Mucosa of stomach (tissue), 1 donor: ENCODE measurements at regions not wholly inside any gene's neighbourhood (a gene's known extent, or its start where the extent isn't known, plus 50 kb on each side); places are given as distances from the start of the nearest gene placed in this dataset.

ENCODE experiments used
- H3K27me3 ChIP-seq: one replicate; pipeline ENCODE4 v1.7.0; 2013; ENCODE audit warnings: mild to moderate bottlenecking, low read length; ENCODE audit not compliant: control insufficient read depth, insufficient read depth
- H3K36me3 ChIP-seq: one replicate; pipeline ENCODE4 v1.7.0; 2013; ENCODE audit warnings: low read length; ENCODE audit not compliant: control insufficient read depth, insufficient read depth
- H3K4me1 ChIP-seq: one replicate; pipeline ENCODE4 v1.7.0; 2013; ENCODE audit warnings: mild to moderate bottlenecking, low read length; ENCODE audit not compliant: control insufficient read depth, insufficient read depth
- H3K4me3 ChIP-seq: one replicate; pipeline ENCODE4 v1.7.0; 2013; ENCODE audit warnings: low read length
- H3K9ac ChIP-seq: one replicate; pipeline ENCODE4 v1.7.0; 2013; ENCODE audit warnings: mild to moderate bottlenecking, low read length, moderate library complexity
- H3K9me3 ChIP-seq: one replicate; pipeline ENCODE4 v1.7.0; 2013; ENCODE audit warnings: mild to moderate bottlenecking, low read length, moderate library complexity; ENCODE audit not compliant: control insufficient read depth
- donor health status: Pancreatic carcinoma.

- Histone ChIP-seq H3K9me3 (no peaks in the 10 kb centered on the region), H3K27me3 (peaks cover 21% of the 10 kb centered on the region), H3K4me1 (peaks cover 14% of the 10 kb centered on the region), H3K9ac (no peak overlapping the region), H3K4me3 (no peak overlapping the region), H3K36me3 (no peaks in the 10 kb centered on the region)
Measured at GRCh38 chr1:47511825-47512224, 74.0 kb downstream of the FOXD2 start.

GRCh38 chr1:47513393-47513792, 75.5 kb downstream of the FOXD2 start:
- H3K4me3 ChIP-seq: no peak overlapping the region
- H3K27me3 ChIP-seq: peaks cover 11% of the 10 kb centered on the region
- peaks cover 7% of the 10 kb centered on the region for H3K4me1 ChIP-seq
- H3K36me3 ChIP-seq: no peaks in the 10 kb centered on the region
- H3K9me3 ChIP-seq: no peaks in the 10 kb centered on the region
- no peak overlapping the region for H3K9ac ChIP-seq

- H3K27me3 ChIP-seq: peaks cover 5% of the 10 kb centered on the region
- H3K36me3 ChIP-seq: no peaks in the 10 kb centered on the region
- H3K4me3 ChIP-seq: no peak overlapping the region
- H3K9ac ChIP-seq: no peak overlapping the region
- no peaks in the 10 kb centered on the region for H3K9me3 ChIP-seq
- H3K4me1 ChIP-seq: no peaks in the 10 kb centered on the region
Measured at GRCh38 chr1:47514229-47514628, 76.4 kb downstream of the FOXD2 start.

- Histone ChIP-seq H3K4me1 (no peaks in the 10 kb centered on the region), H3K27me3 (peaks cover 3% of the 10 kb centered on the region), H3K4me3 (no peak overlapping the region), H3K36me3 (no peaks in the 10 kb centered on the region), H3K9me3 (no peaks in the 10 kb centered on the region), H3K9ac (no peak overlapping the region)
Measured at GRCh38 chr1:47515164-47515789, 77.4 kb downstream of the FOXD2 start.

GRCh38 chr1:47517946-47518345, 80.1 kb downstream of the FOXD2 start:
- Histone ChIP-seq H3K4me1 (peaks cover 12% of the 10 kb centered on the region), H3K4me3 (no peak overlapping the region), H3K36me3 (no peaks in the 10 kb centered on the region), H3K9ac (no peak overlapping the region), H3K9me3 (no peaks in the 10 kb centered on the region), H3K27me3 (peaks cover 3% of the 10 kb centered on the region)

GRCh38 chr1:47519491-47519890, 81.6 kb downstream of the FOXD2 start:
- no peaks in the 10 kb centered on the region for H3K36me3 ChIP-seq
- no peaks in the 10 kb centered on the region for H3K9me3 ChIP-seq
- peaks cover 20% of the 10 kb centered on the region for H3K4me1 ChIP-seq
- H3K9ac ChIP-seq: no peak overlapping the region
- peaks cover 3% of the 10 kb centered on the region for H3K27me3 ChIP-seq
- no peak overlapping the region for H3K4me3 ChIP-seq

GRCh38 chr1:47519971-47520370, 82.1 kb downstream of the FOXD2 start:
- H3K36me3 ChIP-seq: no peaks in the 10 kb centered on the region
- H3K4me1 ChIP-seq: peaks cover 20% of the 10 kb centered on the region
- no peak overlapping the region for H3K4me3 ChIP-seq
- H3K27me3 ChIP-seq: peaks cover 3% of the 10 kb centered on the region
- no peaks in the 10 kb centered on the region for H3K9me3 ChIP-seq
- H3K9ac ChIP-seq: no peak overlapping the region

- Histone ChIP-seq H3K36me3 (no peaks in the 10 kb centered on the region), H3K4me1 (peaks cover 20% of the 10 kb centered on the region), H3K9me3 (no peaks in the 10 kb centered on the region), H3K9ac (no peak overlapping the region), H3K27me3 (no peaks in the 10 kb centered on the region), H3K4me3 (no peak overlapping the region)
Measured at GRCh38 chr1:47521034-47521881, 83.4 kb downstream of the FOXD2 start.

- no peaks in the 10 kb centered on the region for H3K27me3 ChIP-seq
- no peak overlapping the region for H3K9ac ChIP-seq
- no peak overlapping the region for H3K4me3 ChIP-seq
- peaks cover 20% of the 10 kb centered on the region for H3K4me1 ChIP-seq
- H3K36me3 ChIP-seq: no peaks in the 10 kb centered on the region
- no peaks in the 10 kb centered on the region for H3K9me3 ChIP-seq
Measured at GRCh38 chr1:47522935-47523834, 85.3 kb downstream of the FOXD2 start.

GRCh38 chr1:47523835-47524215, 86.0 kb downstream of the FOXD2 start:
- H3K4me1 ChIP-seq: peaks cover 20% of the 10 kb centered on the region
- H3K4me3 ChIP-seq: no peak overlapping the region
- no peak overlapping the region for H3K9ac ChIP-seq
- H3K36me3 ChIP-seq: no peaks in the 10 kb centered on the region
- no peaks in the 10 kb centered on the region for H3K27me3 ChIP-seq
- no peaks in the 10 kb centered on the region for H3K9me3 ChIP-seq

- H3K4me1 ChIP-seq: peaks cover 20% of the 10 kb centered on the region
- H3K27me3 ChIP-seq: no peaks in the 10 kb centered on the region
Measured at GRCh38 chr1:47524272-47524671, 86.4 kb downstream of the FOXD2 start.

More at GRCh38 chr1:47524272-47524671, 86.4 kb downstream of the FOXD2 start:
- peaks cover 2% of the 10 kb centered on the region for H3K9me3 ChIP-seq
- no peak overlapping the region for H3K9ac ChIP-seq
- H3K4me3 ChIP-seq: no peak overlapping the region
- H3K36me3 ChIP-seq: no peaks in the 10 kb centered on the region
